ELR (cell line): ENCODE measurements at regions not wholly inside any gene's neighbourhood (a gene's known extent, or its start where the extent isn't known, plus 50 kb on each side); places are given as distances from the start of the nearest gene placed in this dataset.
"Not testable (repeated sequence)": the region's sequence is repeated elsewhere in the genome, so short reads cannot be mapped to it uniquely, and the experiment has no call there.

Experiments used
- DNase-seq: peaks from one replicate; pipeline ENCODE4 v3.0.0-alpha.2; 2015; ENCODE audit warnings: low read depth

GRCh38 chr21:32823296-32823695, 51.7 kb upstream of the PAXBP1 start:
- DNase-seq = not testable (repeated sequence)

- DNase-seq = no peak
These were observed 53.4 kb upstream of the PAXBP1 start for GRCh38 chr21:32824950-32825349.

GRCh38 chr21:32826329-32827167, 55.0 kb upstream of the PAXBP1 start:
- peak; percentile 62 for DNase-seq

- DNase-seq = no peak
These were observed 57.4 kb upstream of the PAXBP1 start for GRCh38 chr21:32828908-32829307.

GRCh38 chr21:32829504-32829903, 57.9 kb upstream of the PAXBP1 start:
- DNase-seq = no peak

- DNase-seq = not testable (repeated sequence)
These were observed 60.2 kb upstream of the PAXBP1 start for GRCh38 chr21:32831779-32832178.

GRCh38 chr21:32834211-32834915, 62.8 kb upstream of the PAXBP1 start:
- no peak for DNase-seq

- no peak for DNase-seq
These were observed 63.3 kb upstream of the PAXBP1 start for GRCh38 chr21:32834916-32835235.

GRCh38 chr21:32842146-32842545, 70.6 kb upstream of the PAXBP1 start:
- DNase-seq = no peak

GRCh38 chr21:32843561-32843960, 72.0 kb upstream of the PAXBP1 start:
- DNase-seq = no peak

GRCh38 chr21:32844076-32844475, 72.5 kb upstream of the PAXBP1 start:
- no peak for DNase-seq

GRCh38 chr21:32844653-32845436, 73.3 kb upstream of the PAXBP1 start:
- DNase-seq = peak; percentile 68

- no peak for DNase-seq
These were observed 87.1 kb upstream of the PAXBP1 start for GRCh38 chr21:32858628-32859027.

- DNase-seq = no peak
These were observed 88.8 kb upstream of the PAXBP1 start for GRCh38 chr21:32860399-32860798.

GRCh38 chr21:32861866-32862265, 90.3 kb upstream of the PAXBP1 start:
- DNase-seq = no peak

- DNase-seq = no peak
These were observed 96.0 kb upstream of the PAXBP1 start for GRCh38 chr21:32867597-32867996.

GRCh38 chr21:32868631-32869454, 97.3 kb upstream of the PAXBP1 start:
- no peak for DNase-seq

GRCh38 chr21:32869459-32869858, 97.9 kb upstream of the PAXBP1 start:
- no peak for DNase-seq

- no peak for DNase-seq
These were observed 104.9 kb upstream of the PAXBP1 start for GRCh38 chr21:32876426-32876825.

GRCh38 chr21:32877888-32878287, 106.3 kb upstream of the PAXBP1 start:
- DNase-seq = not testable (repeated sequence)

GRCh38 chr21:32878661-32879060, 107.1 kb upstream of the PAXBP1 start:
- no peak for DNase-seq

GRCh38 chr21:32881458-32881857, 109.9 kb upstream of the PAXBP1 start:
- no peak for DNase-seq
